ENCODE measurements at regions not wholly inside any gene's neighbourhood (a gene's known extent, or its start where the extent isn't known, plus 50 kb on each side); places are given as distances from the start of the nearest gene placed in this dataset.

DNA sequence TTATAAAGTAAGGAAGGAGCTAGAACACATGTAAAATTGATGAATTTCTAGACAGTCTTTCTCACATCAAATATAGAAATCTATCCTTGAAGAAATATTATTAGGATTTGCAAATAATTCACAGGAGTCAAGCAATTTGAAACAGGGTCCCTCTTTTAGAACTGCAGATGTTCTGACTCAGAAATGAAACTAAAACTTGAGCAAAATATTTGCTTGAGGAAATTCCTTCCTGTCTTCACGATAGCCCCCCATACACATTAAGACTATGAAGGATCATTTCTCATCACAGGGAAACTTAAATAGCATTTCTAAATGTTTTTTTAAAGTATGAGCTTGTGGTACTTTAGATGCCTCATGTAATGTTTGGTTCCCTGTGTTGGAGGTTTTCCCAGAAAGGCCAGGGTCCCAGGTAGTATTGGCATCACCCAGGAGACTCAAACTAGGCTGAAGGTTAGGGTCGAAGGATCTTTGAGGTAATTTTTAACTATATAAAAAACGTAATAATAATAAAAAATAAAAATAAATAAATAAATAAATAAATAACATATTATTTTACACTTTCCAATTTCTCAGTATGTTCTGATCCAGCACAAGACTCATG, 144.0 kb upstream of the TBX18 start:
- no peaks in the 10 kb centered on the region for H4K20me1 ChIP-seq (ENCODE audit: insufficient read depth, low read length)
- no peaks in the 10 kb centered on the region for H3K36me3 Mint-ChIP-seq (ENCODE audit: low read depth, unreplicated experiment)
- no peak overlapping the region for H3K4me2 ChIP-seq (ENCODE audit: low read length)
- H3K27me3 Mint-ChIP-seq (ENCODE audit: low read depth, unreplicated experiment), result no peaks in the 10 kb centered on the region
- H3K9me3 ChIP-seq (ENCODE audit: insufficient read depth, low read depth, low read length), result no peaks in the 10 kb centered on the region
- no peaks in the 10 kb centered on the region for H3K36me3 ChIP-seq (ENCODE audit: insufficient read depth, low read length)
- DNase-seq (ENCODE audit: low read depth) (no peak), FAIRE-seq (no peak)
- H3K27ac Mint-ChIP-seq (ENCODE audit: unreplicated experiment), result no peak overlapping the region
- H3K79me2 ChIP-seq (ENCODE audit: insufficient read depth, low read length), result no peaks in the 10 kb centered on the region
- H3K4me3 ChIP-seq (ENCODE audit: insufficient read depth, low read depth, low read length), result no peak overlapping the region
- H3K9me3 Mint-ChIP-seq (ENCODE audit: unreplicated experiment), result no peaks in the 10 kb centered on the region
- no peak for TF ChIP-seq EZH2 (IDR thresholded peaks at IDR 0.05; ENCODE audit: insufficient read depth, low read length)
- TF ChIP-seq, protein P1, sequence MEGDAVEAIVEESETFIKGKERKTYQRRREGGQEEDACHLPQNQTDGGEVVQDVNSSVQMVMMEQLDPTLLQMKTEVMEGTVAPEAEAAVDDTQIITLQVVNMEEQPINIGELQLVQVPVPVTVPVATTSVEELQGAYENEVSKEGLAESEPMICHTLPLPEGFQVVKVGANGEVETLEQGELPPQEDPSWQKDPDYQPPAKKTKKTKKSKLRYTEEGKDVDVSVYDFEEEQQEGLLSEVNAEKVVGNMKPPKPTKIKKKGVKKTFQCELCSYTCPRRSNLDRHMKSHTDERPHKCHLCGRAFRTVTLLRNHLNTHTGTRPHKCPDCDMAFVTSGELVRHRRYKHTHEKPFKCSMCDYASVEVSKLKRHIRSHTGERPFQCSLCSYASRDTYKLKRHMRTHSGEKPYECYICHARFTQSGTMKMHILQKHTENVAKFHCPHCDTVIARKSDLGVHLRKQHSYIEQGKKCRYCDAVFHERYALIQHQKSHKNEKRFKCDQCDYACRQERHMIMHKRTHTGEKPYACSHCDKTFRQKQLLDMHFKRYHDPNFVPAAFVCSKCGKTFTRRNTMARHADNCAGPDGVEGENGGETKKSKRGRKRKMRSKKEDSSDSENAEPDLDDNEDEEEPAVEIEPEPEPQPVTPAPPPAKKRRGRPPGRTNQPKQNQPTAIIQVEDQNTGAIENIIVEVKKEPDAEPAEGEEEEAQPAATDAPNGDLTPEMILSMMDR (IDR thresholded peaks at IDR 0.05; ENCODE audit: insufficient read depth, low read depth, low read length), result no peak
- no peaks in the 10 kb centered on the region for H3K4me1 ChIP-seq (ENCODE audit: insufficient read depth, low read length)
- no peak overlapping the region for H2AFZ ChIP-seq (ENCODE audit: low read depth, low read length)
- no peak overlapping the region for H3K9ac ChIP-seq (ENCODE audit: low read length)
- H3K4me1 Mint-ChIP-seq (ENCODE audit: low read depth, unreplicated experiment), result no peaks in the 10 kb centered on the region
- H3K27ac ChIP-seq (ENCODE audit: low read depth, low read length), result no peak overlapping the region
- no peak overlapping the region for H3K4me3 Mint-ChIP-seq (ENCODE audit: unreplicated experiment)
- no peaks in the 10 kb centered on the region for H3K27me3 ChIP-seq (ENCODE audit: insufficient read depth, low read length)

DNA sequence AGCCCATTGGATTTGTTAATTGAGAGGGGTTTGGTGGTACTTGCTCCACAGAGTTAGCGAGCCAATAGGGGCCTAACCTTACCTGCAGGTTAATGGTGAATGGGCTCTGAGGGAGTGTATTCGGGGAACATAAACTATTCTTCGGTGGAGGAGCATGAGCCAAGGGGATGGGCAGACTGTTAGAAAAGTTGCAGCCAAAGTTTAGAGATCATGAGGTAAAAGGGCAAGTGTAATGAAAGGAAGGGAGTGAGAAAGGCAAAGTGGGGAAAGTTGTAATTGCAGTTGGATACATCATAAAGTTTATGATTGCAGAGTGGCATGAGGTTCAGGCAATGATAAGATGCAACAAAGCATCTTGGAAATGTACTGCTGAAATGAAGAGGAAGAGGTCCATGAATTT, 142.1 kb upstream of the TBX18 start:
- H2AFZ ChIP-seq (ENCODE audit: low read depth, low read length), result no peak overlapping the region
- H3K79me2 ChIP-seq (ENCODE audit: insufficient read depth, low read length), result no peaks in the 10 kb centered on the region
- H3K9me3 Mint-ChIP-seq (ENCODE audit: unreplicated experiment), result no peaks in the 10 kb centered on the region
- FAIRE-seq (no peak), DNase-seq (ENCODE audit: low read depth) (no peak)
- H4K20me1 ChIP-seq (ENCODE audit: insufficient read depth, low read length), result no peaks in the 10 kb centered on the region
- no peak overlapping the region for H3K4me3 ChIP-seq (ENCODE audit: insufficient read depth, low read depth, low read length)
- H3K36me3 Mint-ChIP-seq (ENCODE audit: low read depth, unreplicated experiment), result no peaks in the 10 kb centered on the region
- H3K9me3 ChIP-seq (ENCODE audit: insufficient read depth, low read depth, low read length), result no peaks in the 10 kb centered on the region
- H3K4me2 ChIP-seq (ENCODE audit: low read length), result no peak overlapping the region
- H3K27ac Mint-ChIP-seq (ENCODE audit: unreplicated experiment), result no peak overlapping the region
- no peak overlapping the region for H3K27ac ChIP-seq (ENCODE audit: low read depth, low read length)
- no peaks in the 10 kb centered on the region for H3K4me1 Mint-ChIP-seq (ENCODE audit: low read depth, unreplicated experiment)
- H3K36me3 ChIP-seq (ENCODE audit: insufficient read depth, low read length), result no peaks in the 10 kb centered on the region
- no peak for TF ChIP-seq EZH2 (IDR thresholded peaks at IDR 0.05; ENCODE audit: insufficient read depth, low read length)
- TF ChIP-seq, protein P1 (IDR thresholded peaks at IDR 0.05; ENCODE audit: insufficient read depth, low read depth, low read length), result no peak
- H3K27me3 Mint-ChIP-seq (ENCODE audit: low read depth, unreplicated experiment), result peaks cover 1% of the 10 kb centered on the region
- no peak overlapping the region for H3K4me3 Mint-ChIP-seq (ENCODE audit: unreplicated experiment)
- H3K27me3 ChIP-seq (ENCODE audit: insufficient read depth, low read length), result no peaks in the 10 kb centered on the region
- no peaks in the 10 kb centered on the region for H3K4me1 ChIP-seq (ENCODE audit: insufficient read depth, low read length)
- H3K9ac ChIP-seq (ENCODE audit: low read length), result no peak overlapping the region

DNA sequence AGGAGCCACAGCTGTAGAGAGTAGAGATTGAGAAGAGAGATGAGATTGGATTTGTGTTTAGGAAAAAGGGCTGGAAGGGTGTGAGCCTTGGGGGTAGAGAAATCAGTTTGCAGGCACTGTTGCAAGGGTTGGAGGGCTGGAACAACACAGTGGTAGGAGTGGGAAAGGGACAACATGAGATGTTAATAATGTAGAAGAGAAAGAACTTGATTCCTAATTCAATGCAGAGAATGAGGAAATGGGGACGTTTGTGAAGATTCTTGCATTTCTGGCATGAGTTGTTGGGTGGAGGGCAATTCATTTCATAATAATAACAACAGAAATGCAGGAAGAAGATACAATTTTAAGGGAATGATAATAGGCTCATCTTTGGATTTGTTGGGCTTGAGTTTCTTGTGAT, 141.4 kb upstream of the TBX18 start:
- H3K79me2 ChIP-seq (ENCODE audit: insufficient read depth, low read length), result no peaks in the 10 kb centered on the region
- Mint-ChIP-seq H3K27ac (ENCODE audit: unreplicated experiment) (no peak overlapping the region), H3K27me3 (ENCODE audit: low read depth, unreplicated experiment) (peaks cover 1% of the 10 kb centered on the region), H3K9me3 (ENCODE audit: unreplicated experiment) (no peaks in the 10 kb centered on the region), H3K36me3 (ENCODE audit: low read depth, unreplicated experiment) (no peaks in the 10 kb centered on the region), H3K4me3 (ENCODE audit: unreplicated experiment) (no peak overlapping the region), H3K4me1 (ENCODE audit: low read depth, unreplicated experiment) (no peaks in the 10 kb centered on the region)
- H3K9me3 ChIP-seq (ENCODE audit: insufficient read depth, low read depth, low read length), result no peaks in the 10 kb centered on the region
- no peaks in the 10 kb centered on the region for H3K36me3 ChIP-seq (ENCODE audit: insufficient read depth, low read length)
- no peaks in the 10 kb centered on the region for H3K27me3 ChIP-seq (ENCODE audit: insufficient read depth, low read length)
- no peak overlapping the region for H2AFZ ChIP-seq (ENCODE audit: low read depth, low read length)
- DNase-seq (ENCODE audit: low read depth), result no peak
- no peak overlapping the region for H3K4me3 ChIP-seq (ENCODE audit: insufficient read depth, low read depth, low read length)
- H4K20me1 ChIP-seq (ENCODE audit: insufficient read depth, low read length), result no peaks in the 10 kb centered on the region
- FAIRE-seq, result no peak
- TF ChIP-seq, protein P1 (IDR thresholded peaks at IDR 0.05; ENCODE audit: insufficient read depth, low read depth, low read length), result no peak
- no peak overlapping the region for H3K9ac ChIP-seq (ENCODE audit: low read length)
- H3K27ac ChIP-seq (ENCODE audit: low read depth, low read length), result no peak overlapping the region
- no peaks in the 10 kb centered on the region for H3K4me1 ChIP-seq (ENCODE audit: insufficient read depth, low read length)
- H3K4me2 ChIP-seq (ENCODE audit: low read length), result no peak overlapping the region
